Neural cell (in vitro differentiated cells): ENCODE measurements at regions not wholly inside any gene's neighbourhood (a gene's known extent, or its start where the extent isn't known, plus 50 kb on each side); places are given as distances from the start of the nearest gene placed in this dataset.

Experiments
- H2AFZ ChIP-seq: fragments of 200-600, 300-800 bp; sonication (generic), shearing (Covaris generic); 2 replicates; pipeline ENCODE4 v1.6.0; 2014; ENCODE audit warnings: low read depth, mild to moderate bottlenecking, antibody characterized with exemption, low read length, moderate library complexity
- H3F3A ChIP-seq: fragments of 200-600 bp; shearing (Covaris generic); 2 replicates; pipeline ENCODE4 v1.6.1; 2016; ENCODE audit warnings: mild to moderate bottlenecking, moderate library complexity, mixed read lengths, antibody characterized with exemption, low read length; ENCODE audit not compliant: insufficient read depth, poor library complexity, severe bottlenecking
- H3K27ac ChIP-seq: fragments of 200-600, 300-800 bp; sonication (generic), shearing (Covaris generic); 2 replicates; pipeline ENCODE4 v1.5.1; 2014; ENCODE audit warnings: mild to moderate bottlenecking, low read length, moderate library complexity
- H3K27me3 ChIP-seq: fragments of 300-800, 200-600 bp; sonication (generic), shearing (Covaris generic); 2 replicates; pipeline ENCODE4 v1.6.0; 2014; ENCODE audit warnings: mild to moderate bottlenecking, low read depth, low read length, moderate library complexity; ENCODE audit not compliant: insufficient read depth
- H3K36me3 ChIP-seq: fragments of 300-800, 200-600 bp; sonication (generic), shearing (Covaris generic); 2 replicates; pipeline ENCODE4 v1.5.1; 2014; ENCODE audit warnings: mild to moderate bottlenecking, antibody characterized with exemption, low read length, moderate library complexity; ENCODE audit not compliant: insufficient read depth
- H3K4me2 ChIP-seq: fragments of 300-800, 200-600 bp; sonication (generic), shearing (Covaris generic); 2 replicates; pipeline ENCODE4 v1.6.0; 2014; ENCODE audit warnings: mild to moderate bottlenecking, low read length
- H3K4me3 ChIP-seq: fragments of 300-800, 200-600 bp; sonication (generic), shearing (Covaris generic); 2 replicates; pipeline ENCODE4 v1.5.1; 2014; ENCODE audit warnings: mild to moderate bottlenecking, low read length, moderate library complexity
- H3K79me2 ChIP-seq: fragments of 200-600 bp; shearing (Covaris generic); replicated peaks from 2 replicates; pipeline ENCODE4 v1.6.0; 2014; ENCODE audit warnings: mild to moderate bottlenecking, low read length, moderate library complexity; ENCODE audit not compliant: insufficient read depth
- H3K9ac ChIP-seq: fragments of 300-800, 200-600 bp; sonication (generic), shearing (Covaris generic); 2 replicates; pipeline ENCODE4 v1.6.1; 2016; ENCODE audit warnings: mild to moderate bottlenecking, low read length, mixed read lengths
- H3K9me2 ChIP-seq: fragments of 200-600 bp; shearing (Covaris generic); 2 replicates; pipeline ENCODE4 v1.6.1; 2016; ENCODE audit warnings: mild to moderate bottlenecking, low read length, mixed read lengths; ENCODE audit not compliant: insufficient read depth
- H3K9me3 ChIP-seq: fragments of 200-600, 300-800 bp; sonication (generic), shearing (Covaris generic); 2 replicates; pipeline ENCODE4 v1.6.1; 2016; ENCODE audit warnings: mild to moderate bottlenecking, mixed run types, low read length, moderate library complexity, mixed read lengths
- H4K20me1 ChIP-seq: fragments of 200-600 bp; shearing (Covaris generic); 2 replicates; pipeline ENCODE4 v1.6.1; 2016; ENCODE audit warnings: mild to moderate bottlenecking, mixed run types; ENCODE audit not compliant: insufficient read depth
- EP300 ChIP-seq: fragments of 450-650 bp; conservative IDR thresholded peaks from 2 replicates; pipeline ENCODE4 v1.6.1; 2014; ENCODE audit warnings: antibody characterized with exemption, mild to moderate bottlenecking, moderate library complexity; ENCODE audit not compliant: poor library complexity, severe bottlenecking
- EZH2 ChIP-seq: fragments of 200-600, 300-800 bp; shearing (Covaris generic), sonication (generic); IDR thresholded peaks from 2 replicates; pipeline ENCODE4 v1.6.1; 2014; ENCODE audit warnings: antibody characterized with exemption, low read length, borderline replicate concordance, mild to moderate bottlenecking; ENCODE audit not compliant: insufficient read depth, poor library complexity, severe bottlenecking
- MXI1 ChIP-seq: fragments of 450-650 bp; conservative IDR thresholded peaks from 2 replicates; pipeline ENCODE4 v1.6.1; 2014; ENCODE audit warnings: antibody characterized with exemption, mild to moderate bottlenecking; ENCODE audit not compliant: poor library complexity, severe bottlenecking
- POLR2AphosphoS5 ChIP-seq: IDR thresholded peaks from 2 replicates; pipeline ENCODE4 v1.6.1; 2012
- RAD21 ChIP-seq: fragments of 450-650 bp; conservative IDR thresholded peaks from 2 replicates; pipeline ENCODE4 v1.6.1; 2014; ENCODE audit warnings: antibody characterized with exemption, mild to moderate bottlenecking, moderate library complexity
- SMC3 ChIP-seq: fragments of 450-650 bp; conservative IDR thresholded peaks from 2 replicates; pipeline ENCODE4 v1.6.1; 2014; ENCODE audit warnings: antibody characterized with exemption, mild to moderate bottlenecking, moderate library complexity; ENCODE audit not compliant: poor library complexity
- TAF1 ChIP-seq: IDR thresholded peaks from 2 replicates; pipeline ENCODE4 v1.6.1; 2012; ENCODE audit warnings: low read depth
- TF ChIP-seq, protein P1 (sequence below): fragments of 450-650 bp; IDR thresholded peaks from 2 replicates; pipeline ENCODE4 v1.5.1; 2014; ENCODE audit warnings: antibody characterized with exemption, mild to moderate bottlenecking, moderate library complexity; ENCODE audit not compliant: poor library complexity, severe bottlenecking
- TF ChIP-seq, protein P2 (sequence below): IDR thresholded peaks from 2 replicates; pipeline ENCODE4 v1.6.1; 2012; ENCODE audit warnings: borderline replicate concordance

GRCh38 chr12:113755098-113755497 lies 211.0 kb downstream of the RBM19 start:
- H3F3A ChIP-seq = no peaks in the 10 kb centered on the region
- H3K36me3 ChIP-seq = no peaks in the 10 kb centered on the region
- no peaks in the 10 kb centered on the region for H4K20me1 ChIP-seq
- H3K9me2 ChIP-seq = no peaks in the 10 kb centered on the region
- no peak overlapping the region for H3K4me3 ChIP-seq
- no peaks in the 10 kb centered on the region for H3K79me2 ChIP-seq
- H2AFZ ChIP-seq = no peak overlapping the region
- H3K27ac ChIP-seq = no peak overlapping the region
- H3K4me2 ChIP-seq = no peak overlapping the region
- H3K27me3 ChIP-seq = no peaks in the 10 kb centered on the region
- peaks cover 6% of the 10 kb centered on the region for H3K9me3 ChIP-seq
- H3K9ac ChIP-seq = no peak overlapping the region
- TF ChIP-seq, protein P1, sequence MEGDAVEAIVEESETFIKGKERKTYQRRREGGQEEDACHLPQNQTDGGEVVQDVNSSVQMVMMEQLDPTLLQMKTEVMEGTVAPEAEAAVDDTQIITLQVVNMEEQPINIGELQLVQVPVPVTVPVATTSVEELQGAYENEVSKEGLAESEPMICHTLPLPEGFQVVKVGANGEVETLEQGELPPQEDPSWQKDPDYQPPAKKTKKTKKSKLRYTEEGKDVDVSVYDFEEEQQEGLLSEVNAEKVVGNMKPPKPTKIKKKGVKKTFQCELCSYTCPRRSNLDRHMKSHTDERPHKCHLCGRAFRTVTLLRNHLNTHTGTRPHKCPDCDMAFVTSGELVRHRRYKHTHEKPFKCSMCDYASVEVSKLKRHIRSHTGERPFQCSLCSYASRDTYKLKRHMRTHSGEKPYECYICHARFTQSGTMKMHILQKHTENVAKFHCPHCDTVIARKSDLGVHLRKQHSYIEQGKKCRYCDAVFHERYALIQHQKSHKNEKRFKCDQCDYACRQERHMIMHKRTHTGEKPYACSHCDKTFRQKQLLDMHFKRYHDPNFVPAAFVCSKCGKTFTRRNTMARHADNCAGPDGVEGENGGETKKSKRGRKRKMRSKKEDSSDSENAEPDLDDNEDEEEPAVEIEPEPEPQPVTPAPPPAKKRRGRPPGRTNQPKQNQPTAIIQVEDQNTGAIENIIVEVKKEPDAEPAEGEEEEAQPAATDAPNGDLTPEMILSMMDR = no peak
- TF ChIP-seq, protein P2, sequence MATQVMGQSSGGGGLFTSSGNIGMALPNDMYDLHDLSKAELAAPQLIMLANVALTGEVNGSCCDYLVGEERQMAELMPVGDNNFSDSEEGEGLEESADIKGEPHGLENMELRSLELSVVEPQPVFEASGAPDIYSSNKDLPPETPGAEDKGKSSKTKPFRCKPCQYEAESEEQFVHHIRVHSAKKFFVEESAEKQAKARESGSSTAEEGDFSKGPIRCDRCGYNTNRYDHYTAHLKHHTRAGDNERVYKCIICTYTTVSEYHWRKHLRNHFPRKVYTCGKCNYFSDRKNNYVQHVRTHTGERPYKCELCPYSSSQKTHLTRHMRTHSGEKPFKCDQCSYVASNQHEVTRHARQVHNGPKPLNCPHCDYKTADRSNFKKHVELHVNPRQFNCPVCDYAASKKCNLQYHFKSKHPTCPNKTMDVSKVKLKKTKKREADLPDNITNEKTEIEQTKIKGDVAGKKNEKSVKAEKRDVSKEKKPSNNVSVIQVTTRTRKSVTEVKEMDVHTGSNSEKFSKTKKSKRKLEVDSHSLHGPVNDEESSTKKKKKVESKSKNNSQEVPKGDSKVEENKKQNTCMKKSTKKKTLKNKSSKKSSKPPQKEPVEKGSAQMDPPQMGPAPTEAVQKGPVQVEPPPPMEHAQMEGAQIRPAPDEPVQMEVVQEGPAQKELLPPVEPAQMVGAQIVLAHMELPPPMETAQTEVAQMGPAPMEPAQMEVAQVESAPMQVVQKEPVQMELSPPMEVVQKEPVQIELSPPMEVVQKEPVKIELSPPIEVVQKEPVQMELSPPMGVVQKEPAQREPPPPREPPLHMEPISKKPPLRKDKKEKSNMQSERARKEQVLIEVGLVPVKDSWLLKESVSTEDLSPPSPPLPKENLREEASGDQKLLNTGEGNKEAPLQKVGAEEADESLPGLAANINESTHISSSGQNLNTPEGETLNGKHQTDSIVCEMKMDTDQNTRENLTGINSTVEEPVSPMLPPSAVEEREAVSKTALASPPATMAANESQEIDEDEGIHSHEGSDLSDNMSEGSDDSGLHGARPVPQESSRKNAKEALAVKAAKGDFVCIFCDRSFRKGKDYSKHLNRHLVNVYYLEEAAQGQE = no peak
- TF ChIP-seq RAD21 (no peak), EP300 (no peak), EZH2 (no peak), SMC3 (no peak), MXI1 (no peak), TAF1 (no peak), POLR2AphosphoS5 (no peak)

GRCh38 chr12:113751513-113751912 lies 214.6 kb downstream of the RBM19 start:
- Histone ChIP-seq H3K79me2 (no peaks in the 10 kb centered on the region), H3K9me3 (peaks cover 6% of the 10 kb centered on the region), H3K4me2 (no peak overlapping the region), H3K27me3 (no peaks in the 10 kb centered on the region), H2AFZ (no peak overlapping the region), H3F3A (no peaks in the 10 kb centered on the region), H3K9me2 (no peaks in the 10 kb centered on the region), H4K20me1 (no peaks in the 10 kb centered on the region), H3K4me3 (no peak overlapping the region), H3K36me3 (no peaks in the 10 kb centered on the region), H3K27ac (no peak overlapping the region), H3K9ac (no peak overlapping the region)
- TF ChIP-seq SMC3 (no peak), POLR2AphosphoS5 (no peak), MXI1 (no peak)
- TF ChIP-seq, protein P1 = no peak
